HEK293T (cell line): ENCODE measurements at regions not wholly inside any gene's neighbourhood (a gene's known extent, or its start where the extent isn't known, plus 50 kb on each side); places are given as distances from the start of the nearest gene placed in this dataset.

Source experiments
- CTCF ChIA-PET: fragments of 350-600 bp; formaldehyde crosslinking; extraction: SDS; loops from one replicate; lab custom pipeline; 2021; ENCODE audit warnings: antibody characterized with exemption, inconsistent platforms; lab: Yijun Ruan, JAX
- POLR2A ChIA-PET: fragments of 350-600 bp; formaldehyde crosslinking; extraction: SDS; loops from one replicate; lab custom pipeline; 2020; ENCODE audit warnings: antibody characterized with exemption, inconsistent platforms; lab: Yijun Ruan, JAX
- DNase-seq: peaks from one replicate; pipeline ENCODE4 v3.0.0; 2012; ENCODE audit warnings: mixed read lengths; ENCODE audit errors: extremely low spot score
- ARNT ChIP-seq: fragments of 450-650 bp; IDR thresholded peaks from 2 replicates; pipeline ENCODE4 v1.6.1; 2017; ENCODE audit warnings: mild to moderate bottlenecking
- BHLHE40 ChIP-seq: fragments of 450-650 bp; IDR thresholded peaks from 2 replicates; pipeline ENCODE4 v1.6.1; 2016; ENCODE audit warnings: mild to moderate bottlenecking, moderate library complexity, borderline replicate concordance
- CTBP1 ChIP-seq: fragments of 450-650 bp; IDR thresholded peaks from 2 replicates; pipeline ENCODE4 v1.6.1; 2016; ENCODE audit warnings: borderline replicate concordance
- ELF4 ChIP-seq: fragments of 450-650 bp; IDR thresholded peaks from 2 replicates; pipeline ENCODE4 v1.6.1; 2017; ENCODE audit warnings: antibody characterized with exemption
- FOXA1 ChIP-seq: fragments of 450-650 bp; IDR thresholded peaks from 2 replicates; pipeline ENCODE4 v1.6.1; 2016; ENCODE audit warnings: mild to moderate bottlenecking
- FOXK2 ChIP-seq: fragments of 450-650 bp; IDR thresholded peaks from 2 replicates; pipeline ENCODE4 v1.6.1; 2016; ENCODE audit warnings: mild to moderate bottlenecking
- FOXM1 ChIP-seq: fragments of 450-650 bp; IDR thresholded peaks from 2 replicates; pipeline ENCODE4 v1.6.1; 2017; ENCODE audit warnings: mild to moderate bottlenecking, borderline replicate concordance
- HDGF ChIP-seq: fragments of 450-650 bp; IDR thresholded peaks from 2 replicates; pipeline ENCODE4 v1.6.1; 2017; ENCODE audit warnings: antibody characterized with exemption, borderline replicate concordance
- L3MBTL2 ChIP-seq: fragments of 450-650 bp; conservative IDR thresholded peaks from 2 replicates; pipeline ENCODE4 v1.6.1; 2016; ENCODE audit warnings: mild to moderate bottlenecking
- LEF1 ChIP-seq: fragments of 450-650 bp; IDR thresholded peaks from 2 replicates; pipeline ENCODE4 v1.6.1; 2017; ENCODE audit warnings: mild to moderate bottlenecking, borderline replicate concordance
- NFRKB ChIP-seq: fragments of 450-650 bp; IDR thresholded peaks from 2 replicates; pipeline ENCODE4 v1.6.1; 2016; ENCODE audit warnings: mild to moderate bottlenecking, moderate library complexity
- SP1 ChIP-seq: fragments of 450-650 bp; IDR thresholded peaks from 2 replicates; pipeline ENCODE4 v1.6.1; 2017
- SUZ12 ChIP-seq: fragments of 450-650 bp; IDR thresholded peaks from 2 replicates; pipeline ENCODE4 v1.6.1; 2016; ENCODE audit warnings: mild to moderate bottlenecking
- TARDBP ChIP-seq: fragments of 450-650 bp; IDR thresholded peaks from 2 replicates; pipeline ENCODE4 v1.6.1; 2016
- ZNF384 ChIP-seq: fragments of 450-650 bp; IDR thresholded peaks from 2 replicates; pipeline ENCODE4 v1.6.1; 2016
- TF ChIP-seq, protein P1 (sequence below): fragments of 450-650 bp; IDR thresholded peaks from 2 replicates; pipeline ENCODE4 v1.6.1; 2016

DNA sequence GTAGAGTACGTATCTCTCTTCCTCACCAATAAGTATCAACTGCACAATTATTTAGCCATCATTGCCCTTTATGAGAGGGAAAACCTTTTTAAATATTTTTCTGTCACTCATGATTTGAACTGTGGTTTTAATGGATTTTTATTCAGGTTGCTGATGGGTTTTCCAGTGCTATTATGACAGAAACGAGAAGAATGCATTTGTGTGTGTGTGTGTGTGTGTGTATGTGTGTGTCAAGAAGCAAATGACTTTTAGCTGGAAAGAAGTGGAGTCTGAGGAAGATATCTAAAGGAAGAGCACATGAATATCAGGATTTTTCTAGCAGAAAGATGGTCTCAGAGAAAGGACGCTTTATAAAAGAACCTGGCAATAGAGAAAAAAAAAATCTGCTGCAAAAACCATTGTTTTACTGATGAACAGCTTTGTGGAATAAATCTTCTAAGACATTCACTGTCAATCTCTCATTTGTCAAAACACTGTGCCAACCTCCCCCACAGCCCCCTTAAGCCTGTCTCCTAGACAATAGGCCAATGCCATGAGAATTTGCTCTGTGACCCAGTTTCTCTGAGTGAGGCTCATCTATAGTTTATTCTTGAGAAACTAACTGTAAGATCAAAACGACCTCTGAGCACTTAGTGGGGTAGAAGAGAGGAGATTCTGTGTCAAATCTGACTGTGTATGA lies 417.7 kb downstream of the FLRT2 start:
- POLR2A ChIA-PET: no interaction called here
- no peak for DNase-seq
- no peak for TF ChIP-seq FOXM1
- TF ChIP-seq SUZ12: no peak
- TF ChIP-seq FOXK2: no peak
- TF ChIP-seq TARDBP: no peak
- TF ChIP-seq HDGF: no peak
- TF ChIP-seq SP1: no peak
- no peak for TF ChIP-seq LEF1
- TF ChIP-seq NFRKB: no peak
- CTCF ChIA-PET: no interaction called here

DNA sequence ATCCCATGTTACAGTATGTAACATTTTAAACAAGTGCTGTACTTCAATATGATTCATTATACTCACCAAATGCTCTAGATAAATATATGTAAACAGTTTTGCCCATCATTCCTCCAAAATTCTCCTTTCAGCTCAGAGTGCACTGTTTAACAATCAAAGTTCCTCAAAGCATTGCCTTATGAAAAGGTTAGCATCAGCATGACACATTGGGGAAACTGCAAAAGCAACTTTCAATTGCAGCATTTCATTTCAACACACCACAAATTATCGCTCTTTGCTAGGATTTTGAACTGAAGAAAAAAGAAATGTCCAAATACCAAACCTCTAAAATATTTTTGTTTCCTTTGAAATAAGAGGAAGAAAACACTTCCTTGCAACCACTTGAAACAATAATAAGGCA lies 413.2 kb downstream of the FLRT2 start:
- ChIA-PET POLR2A (no interaction called here), CTCF (no interaction called here)
- DNase-seq: no peak
- TF ChIP-seq L3MBTL2: no peak
- no peak for TF ChIP-seq SUZ12
- TF ChIP-seq FOXM1: no peak
- TF ChIP-seq BHLHE40: no peak

DNA sequence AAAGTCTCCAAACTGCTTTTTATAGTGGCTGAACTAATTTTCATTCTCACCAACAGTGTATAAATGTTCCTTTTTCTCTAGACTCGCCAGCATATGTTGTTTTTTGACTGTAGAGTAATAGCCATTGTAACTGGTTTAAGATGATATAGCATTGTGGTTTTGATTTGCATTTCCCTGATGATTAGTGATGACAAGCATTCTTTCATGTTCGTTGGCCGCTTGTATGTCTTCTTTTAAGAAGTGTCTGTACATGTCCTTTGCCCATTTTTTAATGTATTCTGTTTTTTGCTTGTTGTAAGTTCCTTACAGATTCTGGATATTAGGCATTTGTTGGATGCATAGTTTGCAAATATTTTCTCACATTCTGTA lies 404.9 kb downstream of the FLRT2 start:
- ChIA-PET CTCF (no interaction called here), POLR2A (no interaction called here)
- TF ChIP-seq, protein P1, sequence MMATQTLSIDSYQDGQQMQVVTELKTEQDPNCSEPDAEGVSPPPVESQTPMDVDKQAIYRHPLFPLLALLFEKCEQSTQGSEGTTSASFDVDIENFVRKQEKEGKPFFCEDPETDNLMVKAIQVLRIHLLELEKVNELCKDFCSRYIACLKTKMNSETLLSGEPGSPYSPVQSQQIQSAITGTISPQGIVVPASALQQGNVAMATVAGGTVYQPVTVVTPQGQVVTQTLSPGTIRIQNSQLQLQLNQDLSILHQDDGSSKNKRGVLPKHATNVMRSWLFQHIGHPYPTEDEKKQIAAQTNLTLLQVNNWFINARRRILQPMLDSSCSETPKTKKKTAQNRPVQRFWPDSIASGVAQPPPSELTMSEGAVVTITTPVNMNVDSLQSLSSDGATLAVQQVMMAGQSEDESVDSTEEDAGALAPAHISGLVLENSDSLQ: no peak
- TF ChIP-seq FOXA1 (no peak), ZNF384 (no peak), BHLHE40 (no peak), FOXK2 (no peak), CTBP1 (no peak), ELF4 (no peak)
- no peak for DNase-seq

DNA sequence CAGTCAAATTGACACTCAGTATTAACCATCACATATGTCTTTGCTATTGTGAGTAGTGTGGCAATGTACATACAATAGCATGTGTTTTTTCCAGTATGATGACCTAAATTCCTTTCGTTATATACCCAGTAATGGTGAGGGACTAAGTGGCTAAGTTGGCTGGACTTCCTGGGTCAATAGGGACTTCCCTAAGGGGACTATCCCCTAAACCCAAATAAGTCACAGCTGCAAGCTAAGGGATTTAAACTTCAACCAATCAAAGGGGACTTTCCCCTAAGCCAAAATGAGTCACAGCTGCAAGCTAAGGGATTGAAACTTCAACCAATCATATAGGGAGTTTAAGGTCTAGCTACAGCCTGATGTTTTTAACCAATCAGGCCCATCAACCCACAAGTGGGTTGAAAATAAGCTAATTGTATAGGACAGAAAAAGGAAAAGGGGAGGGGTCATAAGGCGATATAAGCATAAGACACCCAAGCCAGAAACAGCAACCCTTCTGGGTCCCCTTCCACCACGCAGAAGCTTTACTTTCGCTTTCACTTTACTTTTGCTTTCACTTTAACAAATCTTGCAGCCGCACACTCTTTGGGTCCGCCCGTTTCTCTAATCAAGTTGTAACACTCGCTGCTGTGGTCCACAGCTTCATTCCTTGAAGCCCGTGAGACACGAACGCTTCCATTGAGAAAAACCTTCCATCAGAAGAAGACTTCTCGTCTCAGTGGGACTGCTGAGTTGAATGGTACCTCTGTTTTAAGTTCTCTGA lies 404.4 kb downstream of the FLRT2 start:
- ChIA-PET POLR2A (no interaction called here), CTCF (no interaction called here)
- TF ChIP-seq, protein P1: no peak
- TF ChIP-seq ELF4: no peak
- no peak for TF ChIP-seq BHLHE40
- no peak for TF ChIP-seq NFRKB
- no peak for TF ChIP-seq ARNT
- no peak for TF ChIP-seq HDGF
- TF ChIP-seq FOXK2: no peak
- TF ChIP-seq FOXA1: no peak
- no peak for TF ChIP-seq TARDBP
- no peak for TF ChIP-seq ZNF384
- TF ChIP-seq LEF1: no peak
- no peak for TF ChIP-seq L3MBTL2
- no peak for DNase-seq

DNA sequence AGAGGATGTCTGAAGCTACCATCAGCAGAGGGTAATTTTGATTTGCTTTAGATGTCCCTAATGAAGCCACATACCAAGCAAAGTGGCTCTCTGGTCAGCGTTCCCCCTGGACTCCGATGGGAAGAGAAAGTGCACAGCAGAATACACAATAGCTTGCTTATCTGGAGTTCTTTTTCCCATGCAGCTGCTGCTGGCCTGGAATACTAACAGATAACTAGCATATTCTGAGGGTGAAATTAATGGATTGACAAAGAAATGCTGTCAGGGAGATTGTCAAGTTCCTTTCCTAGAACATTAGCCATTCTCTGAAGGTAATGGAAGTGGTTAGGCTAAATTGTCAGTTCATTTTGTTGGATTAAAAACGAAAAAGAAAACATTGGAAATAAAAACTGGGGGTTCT lies 391.3 kb downstream of the FLRT2 start:
- ChIA-PET CTCF (no interaction called here), POLR2A (no interaction called here)
- TF ChIP-seq L3MBTL2 (no peak), SP1 (no peak), SUZ12 (no peak), TARDBP (no peak), ARNT (no peak), CTBP1 (no peak), ZNF384 (no peak), LEF1 (no peak), HDGF (no peak), ELF4 (no peak), FOXK2 (no peak), FOXA1 (no peak), BHLHE40 (no peak), NFRKB (no peak)
- TF ChIP-seq, protein P1: no peak
- no peak for DNase-seq

DNA sequence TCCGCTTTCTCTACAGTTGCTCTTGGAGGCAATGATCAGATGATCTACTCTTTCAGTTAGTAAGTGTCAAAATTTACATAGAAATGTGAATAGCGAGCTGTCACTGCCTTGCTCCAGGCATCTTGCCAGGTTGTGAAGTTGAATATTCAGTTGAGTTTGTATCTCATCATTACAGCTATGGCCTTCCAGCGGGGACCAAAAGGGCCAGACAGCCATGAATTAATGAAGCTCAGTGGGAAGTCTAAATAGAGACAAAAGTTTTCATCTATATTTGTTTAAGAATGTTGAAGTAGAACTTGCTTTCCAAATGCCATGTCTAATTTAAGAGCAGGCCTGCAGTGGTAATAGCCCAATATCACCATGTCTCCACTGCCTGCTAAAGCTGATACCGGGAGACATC lies 387.8 kb downstream of the FLRT2 start:
- TF ChIP-seq LEF1 (no peak), SP1 (no peak), TARDBP (no peak), ARNT (no peak), SUZ12 (no peak), L3MBTL2 (no peak), BHLHE40 (no peak), ZNF384 (no peak), ELF4 (no peak), NFRKB (no peak), HDGF (no peak), FOXK2 (no peak), CTBP1 (no peak), FOXM1 (no peak), FOXA1 (no peak)
- TF ChIP-seq, protein P1: no peak
- no peak for DNase-seq
- CTCF ChIA-PET: no interaction called here
- POLR2A ChIA-PET: no interaction called here
